IMR-90 (cell line): ENCODE measurements at regions not wholly inside any gene's neighbourhood (a gene's known extent, or its start where the extent isn't known, plus 50 kb on each side); places are given as distances from the start of the nearest gene placed in this dataset.

Experiments
- ATAC-seq: fragments of 200-7000 bp; cut with Tn5 transposase; 2 replicates; pipeline ENCODE4 v1.9.1; 2020; ENCODE audit warnings: low read depth, mild to moderate bottlenecking, moderate library complexity
- BruUV-seq: library from RNA; stranded (reverse); fragments of 400-500 nt; replicated peaks from 2 replicates; lab custom pipeline; 2021; lab: Mats Ljungman, UMichigan
- CTCF ChIA-PET: fragments of 300-600 bp; formaldehyde crosslinking; extraction: SDS; loops from one replicate; lab custom pipeline; 2021; ENCODE audit warnings: antibody characterized with exemption; lab: Yijun Ruan, JAX
- POLR2A ChIA-PET: fragments of 300-600 bp; sonication (Branson Sonifier 250); formaldehyde crosslinking; loops from one replicate; lab custom pipeline; 2022; ENCODE audit warnings: antibody characterized with exemption; ENCODE audit not compliant: unreplicated experiment; lab: Charles Lee
- DNase-seq: peaks from one replicate; pipeline ENCODE4 v3.0.0; 2013
- H2AFZ ChIP-seq: replicated peaks from 2 replicates; pipeline ENCODE3; 2013; ENCODE audit warnings: low read length, mild to moderate bottlenecking; ENCODE audit not compliant: poor library complexity
- H2AK5ac ChIP-seq: 2 replicates; pipeline ENCODE4 v1.6.1; 2013; ENCODE audit warnings: low read depth, low read length, inconsistent platforms
- H2AK9ac ChIP-seq: replicated peaks from 2 replicates; pipeline ENCODE3; 2013; ENCODE audit warnings: mild to moderate bottlenecking, low read depth, low read length, moderate library complexity; ENCODE audit not compliant: poor library complexity
- H2BK120ac ChIP-seq: 2 replicates; pipeline ENCODE4 v1.6.1; 2013; ENCODE audit warnings: low read depth, low read length, inconsistent platforms
- H2BK15ac ChIP-seq: 3 replicates; pipeline ENCODE4 v1.6.1; 2013; ENCODE audit warnings: low read depth, low read length, inconsistent platforms
- H2BK20ac ChIP-seq: 2 replicates; pipeline ENCODE4 v1.6.1; 2013; ENCODE audit warnings: low read depth, mild to moderate bottlenecking, inconsistent platforms, low read length, moderate library complexity
- H2BK5ac ChIP-seq: 2 replicates; pipeline ENCODE4 v1.6.1; 2013; ENCODE audit warnings: mild to moderate bottlenecking, low read depth, low read length, inconsistent platforms; ENCODE audit not compliant: poor library complexity, severe bottlenecking
- H3K14ac ChIP-seq: replicated peaks from 2 replicates; pipeline ENCODE4 v1.6.1; 2013; ENCODE audit warnings: low read depth, low read length, inconsistent platforms
- H3K18ac ChIP-seq: 2 replicates; pipeline ENCODE4 v1.6.1; 2013; ENCODE audit warnings: low read depth, low read length, control low read depth
- H3K23ac ChIP-seq: 2 replicates; pipeline ENCODE4 v1.6.1; 2013; ENCODE audit warnings: low read depth, low read length, inconsistent platforms
- H3K27ac ChIP-seq: 2 replicates; pipeline ENCODE4 v1.5.1; 2013; ENCODE audit warnings: mild to moderate bottlenecking, control low read depth, low read length; ENCODE audit not compliant: insufficient read depth
- H3K27me3 ChIP-seq: 2 replicates; pipeline ENCODE4 v1.6.1; 2013; ENCODE audit warnings: low read length; ENCODE audit not compliant: control insufficient read depth, insufficient read depth
- H3K36me3 ChIP-seq: 2 replicates; pipeline ENCODE4 v1.6.1; 2013; ENCODE audit warnings: low read length, mixed read lengths; ENCODE audit not compliant: control insufficient read depth, insufficient read depth
- H3K4ac ChIP-seq: 2 replicates; pipeline ENCODE4 v1.6.1; 2013; ENCODE audit warnings: low read depth, low read length, inconsistent platforms
- H3K4me1 ChIP-seq: 2 replicates; pipeline ENCODE4 v1.6.1; 2013; ENCODE audit warnings: low read length, mixed read lengths; ENCODE audit not compliant: control insufficient read depth, insufficient read depth
- H3K4me2 ChIP-seq: 2 replicates; pipeline ENCODE4 v1.6.1; 2013; ENCODE audit warnings: low read depth, mild to moderate bottlenecking, control low read depth, low read length, moderate library complexity
- H3K4me3 ChIP-seq: 2 replicates; pipeline ENCODE4 v1.5.1; 2013; ENCODE audit warnings: low read depth, mild to moderate bottlenecking, control low read depth, low read length, moderate library complexity; ENCODE audit not compliant: insufficient read depth
- H3K56ac ChIP-seq: 2 replicates; pipeline ENCODE4 v1.6.1; 2013; ENCODE audit warnings: low read length, inconsistent platforms; ENCODE audit not compliant: insufficient read depth; ENCODE audit errors: extremely low read depth
- H3K79me1 ChIP-seq, 2 experiments: 2 replicates each; pipeline ENCODE4 v1.6.1; 2013; ENCODE audit warnings: low read length in 2 of 2, inconsistent platforms in 1 of 2, low read depth in 1 of 2
- H3K9ac ChIP-seq: 2 replicates; pipeline ENCODE4 v1.6.1; 2013; ENCODE audit warnings: low read depth, low read length, control low read depth
- H3K9me1 ChIP-seq: 2 replicates; pipeline ENCODE4 v1.6.1; 2013; ENCODE audit warnings: low read length, inconsistent platforms; ENCODE audit not compliant: insufficient read depth
- H3K9me3 ChIP-seq: 2 replicates; pipeline ENCODE4 v1.6.1; 2013; ENCODE audit warnings: low read length; ENCODE audit not compliant: control insufficient read depth, insufficient read depth
- H4K20me1 ChIP-seq: 2 replicates; pipeline ENCODE4 v1.6.1; 2013; ENCODE audit warnings: low read length, inconsistent platforms; ENCODE audit not compliant: insufficient read depth
- H4K5ac ChIP-seq: 2 replicates; pipeline ENCODE4 v1.6.1; 2013; ENCODE audit warnings: mild to moderate bottlenecking, low read depth, low read length, control low read depth
- H4K8ac ChIP-seq, 2 experiments: 2 replicates each; pipeline ENCODE4 v1.6.1; 2013; ENCODE audit warnings: low read depth in 2 of 2, low read length in 2 of 2, control low read depth in 1 of 2, inconsistent platforms in 1 of 2
- H4K91ac ChIP-seq: 2 replicates; pipeline ENCODE4 v1.6.1; 2013; ENCODE audit warnings: low read depth, low read length, inconsistent platforms; ENCODE audit not compliant: insufficient read depth
- BHLHE40 ChIP-seq: fragments of 150-350 bp; IDR thresholded peaks from 2 replicates; pipeline ENCODE4 v1.6.1; 2016; ENCODE audit warnings: mild to moderate bottlenecking, low read depth, low read length
- CEBPB ChIP-seq: IDR thresholded peaks from 2 replicates; pipeline ENCODE4 v1.6.1; 2012; ENCODE audit warnings: low read depth, low read length, improper control_type of control experiment
- CHD1 ChIP-seq: IDR thresholded peaks from 2 replicates; pipeline ENCODE4 v1.6.1; 2012; ENCODE audit warnings: low read depth, low read length, improper control_type of control experiment
- CTCF ChIP-seq: conservative IDR thresholded peaks from 2 replicates; pipeline ENCODE4 v1.5.1; 2012; ENCODE audit warnings: mild to moderate bottlenecking, low read depth, low read length, improper control_type of control experiment
- ELK1 ChIP-seq: fragments of 150-350 bp; IDR thresholded peaks from 2 replicates; pipeline ENCODE4 v1.6.1; 2016; ENCODE audit warnings: low read depth, mild to moderate bottlenecking, low read length, moderate library complexity, borderline replicate concordance
- MAFK ChIP-seq: IDR thresholded peaks from 2 replicates; pipeline ENCODE4 v1.6.1; 2012; ENCODE audit warnings: low read depth, low read length, improper control_type of control experiment
- MAZ ChIP-seq: IDR thresholded peaks from 2 replicates; pipeline ENCODE4 v1.6.1; 2012; ENCODE audit warnings: low read depth, mild to moderate bottlenecking, low read length, improper control_type of control experiment, moderate library complexity, borderline replicate concordance
- MXI1 ChIP-seq: IDR thresholded peaks from 2 replicates; pipeline ENCODE4 v1.6.1; 2012; ENCODE audit warnings: low read depth, mild to moderate bottlenecking, low read length, moderate library complexity, borderline replicate concordance
- NFE2L2 ChIP-seq: fragments of 150-350 bp; IDR thresholded peaks from 2 replicates; pipeline ENCODE4 v1.6.1; 2016; ENCODE audit warnings: low read depth, mild to moderate bottlenecking, low read length
- RAD21 ChIP-seq: IDR thresholded peaks from 2 replicates; pipeline ENCODE4 v1.6.1; 2012; ENCODE audit warnings: low read length, improper control_type of control experiment
- RCOR1 ChIP-seq: IDR thresholded peaks from 2 replicates; pipeline ENCODE4 v1.6.1; 2012; ENCODE audit warnings: mild to moderate bottlenecking, low read length, improper control_type of control experiment; ENCODE audit not compliant: insufficient replicate concordance
- RFX5 ChIP-seq: IDR thresholded peaks from 2 replicates; pipeline ENCODE4 v1.8.0; 2012; ENCODE audit warnings: low read depth, mild to moderate bottlenecking, low read length, moderate library complexity
- SMC3 ChIP-seq: fragments of 150-350 bp; IDR thresholded peaks from 2 replicates; pipeline ENCODE4 v1.6.1; 2016; ENCODE audit warnings: low read depth, mild to moderate bottlenecking, antibody characterized with exemption, low read length, moderate library complexity
- WGBS, 2 experiments: methylation state at CpG; one replicate each; pipeline versions ENCODE4 v1.1.5 to v1.1.7; 2013; ENCODE audit warnings: missing lambda C conversion rate in 2 of 2; ENCODE audit not compliant: insufficient read length in 1 of 2; ENCODE audit errors: extremely low coverage in 2 of 2; 5-methylcytosine and 5-hydroxymethylcytosine counted together
- dilution Hi-C: fragments of 300-500 bp; cut with HindIII; formaldehyde crosslinking; loops from one replicate; pipeline ENCODE4 v1.14.3; 2018; ENCODE audit warnings: low sequenced_read_pairs; ENCODE audit not compliant: unreplicated experiment
- in situ Hi-C: fragments of 300-500 bp; cut with MboI; formaldehyde crosslinking; loops from 3 replicates; pipeline ENCODE4 v1.14.3; 2019; ENCODE audit warnings: low sequenced_read_pairs, inconsistent platforms, mixed read lengths
- intact Hi-C: fragments of 100-400 bp; cut with micrococcal nuclease; formaldehyde crosslinking; loops from 2 replicates; pipeline ENCODE4 v1.10.0; 2022
- TF ChIP-seq, protein P1 (sequence below): fragments of 150-350 bp; IDR thresholded peaks from 2 replicates; pipeline ENCODE4 v1.6.1; 2017; ENCODE audit warnings: mild to moderate bottlenecking, antibody characterized with exemption, low read length, low read depth

DNA sequence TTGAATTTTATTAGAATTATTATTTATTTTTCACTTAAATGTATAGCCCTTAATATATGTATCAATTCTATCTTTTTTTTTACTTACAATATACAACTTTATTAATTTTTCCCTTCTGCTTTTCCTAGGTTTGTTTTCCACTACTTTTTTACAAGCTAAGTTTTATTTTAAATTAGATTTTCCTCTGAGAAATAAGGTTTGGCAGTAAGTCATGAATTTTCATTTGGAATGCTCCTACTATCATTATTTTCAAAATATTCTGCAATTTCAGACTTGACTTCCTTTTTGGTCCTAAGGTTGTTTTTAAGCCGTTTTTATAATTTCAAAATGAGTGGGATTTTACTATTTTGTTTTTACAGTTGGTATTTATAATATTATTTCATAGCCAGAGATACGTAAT lies 222.8 kb upstream of the PIEZO2 start:
- Histone ChIP-seq H3K27me3 (no peaks in the 10 kb centered on the region), H3K9ac (no peak overlapping the region), H2BK15ac (no peak overlapping the region), H3K4ac (no peak overlapping the region), H3K18ac (no peak overlapping the region), H3K4me3 (no peak overlapping the region), H4K20me1 (no peaks in the 10 kb centered on the region), H3K23ac (no peak overlapping the region), H3K9me1 (no peaks in the 10 kb centered on the region), H3K56ac (no peak overlapping the region), H4K91ac (no peak overlapping the region), H3K9me3 (no peaks in the 10 kb centered on the region), H2BK20ac (no peak overlapping the region), H2AFZ (no peak overlapping the region), H4K8ac (no peak overlapping the region), H3K27ac (no peak overlapping the region), H2BK120ac (no peak overlapping the region), H2BK5ac (no peak overlapping the region), H3K14ac (no peak overlapping the region), H3K4me2 (no peak overlapping the region), H3K79me1 (no peaks in the 10 kb centered on the region), H2AK9ac (no peak overlapping the region), H4K5ac (no peak overlapping the region), H2AK5ac (no peak overlapping the region), H3K4me1 (no peaks in the 10 kb centered on the region), H3K36me3 (no peaks in the 10 kb centered on the region)
- in situ Hi-C loops, result no loop called here
- TF ChIP-seq CEBPB (no peak), MAFK (no peak), SMC3 (no peak), NFE2L2 (no peak), MXI1 (no peak), CTCF (no peak), RCOR1 (no peak), CHD1 (no peak), ELK1 (no peak), RFX5 (no peak), BHLHE40 (no peak), MAZ (no peak), RAD21 (no peak)
- TF ChIP-seq, protein P1, sequence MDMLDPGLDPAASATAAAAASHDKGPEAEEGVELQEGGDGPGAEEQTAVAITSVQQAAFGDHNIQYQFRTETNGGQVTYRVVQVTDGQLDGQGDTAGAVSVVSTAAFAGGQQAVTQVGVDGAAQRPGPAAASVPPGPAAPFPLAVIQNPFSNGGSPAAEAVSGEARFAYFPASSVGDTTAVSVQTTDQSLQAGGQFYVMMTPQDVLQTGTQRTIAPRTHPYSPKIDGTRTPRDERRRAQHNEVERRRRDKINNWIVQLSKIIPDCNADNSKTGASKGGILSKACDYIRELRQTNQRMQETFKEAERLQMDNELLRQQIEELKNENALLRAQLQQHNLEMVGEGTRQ, result no peak
- ChIA-PET POLR2A (no interaction called here), CTCF (no interaction called here)
- intact Hi-C loops, result no loop called here
- no TSS peak for BruUV-seq
- ATAC-seq (no peak), DNase-seq (no peak)
- WGBS, 2 experiments, result no CpG with 5 or more reads among the region's 2 CpGs
- dilution Hi-C loops, result no loop called here
